Osteoblast (primary cell): ENCODE measurements at regions not wholly inside any gene's neighbourhood (a gene's known extent, or its start where the extent isn't known, plus 50 kb on each side); places are given as distances from the start of the nearest gene placed in this dataset.
"Not testable (repeated sequence)": the region's sequence is repeated elsewhere in the genome, so short reads cannot be mapped to it uniquely, and the experiment has no call there.

ENCODE experiments used
- DNase-seq: peaks from one replicate; pipeline ENCODE4 v3.0.0; 2011; ENCODE audit warnings: low spot score, mixed read lengths; ENCODE audit not compliant: insufficient read length; ENCODE audit errors: missing footprints
- H2AFZ ChIP-seq: 2 replicates; pipeline ENCODE4 v1.6.0; 2011; ENCODE audit warnings: mild to moderate bottlenecking, low read length
- H3K27ac ChIP-seq: 2 replicates; pipeline ENCODE4 v1.5.1; 2011; ENCODE audit warnings: mild to moderate bottlenecking, low read depth, low read length, moderate library complexity
- H3K27me3 ChIP-seq: 2 replicates; pipeline ENCODE4 v1.6.0; 2012; ENCODE audit warnings: mild to moderate bottlenecking, control low read depth, inconsistent platforms, low read length, moderate library complexity; ENCODE audit not compliant: insufficient read depth
- H3K36me3 ChIP-seq: 2 replicates; pipeline ENCODE4 v1.5.1; 2011; ENCODE audit warnings: mild to moderate bottlenecking, low read length, control low read depth, moderate library complexity; ENCODE audit not compliant: insufficient read depth
- H3K4me1 ChIP-seq: 2 replicates; pipeline ENCODE4 v1.5.1; 2011; ENCODE audit warnings: mild to moderate bottlenecking, low read length, control low read depth, moderate library complexity; ENCODE audit not compliant: insufficient read depth
- H3K4me2 ChIP-seq: 2 replicates; pipeline ENCODE4 v1.6.0; 2011; ENCODE audit warnings: mild to moderate bottlenecking, low read length; ENCODE audit not compliant: insufficient read depth
- H3K4me3 ChIP-seq: fragments of 200-600 bp; sonication (generic); 3 replicates; pipeline ENCODE4 v1.5.1; 2012; ENCODE audit warnings: mild to moderate bottlenecking, low read length, inconsistent platforms; ENCODE audit not compliant: insufficient read depth
- H3K79me2 ChIP-seq: 2 replicates; pipeline ENCODE4 v1.6.0; 2012; ENCODE audit warnings: mild to moderate bottlenecking, low read length, control low read depth, inconsistent platforms; ENCODE audit not compliant: insufficient read depth
- H3K9me3 ChIP-seq: 2 replicates; pipeline ENCODE4 v1.5.1; 2011; ENCODE audit warnings: low read depth, low read length, control low read depth
- H4K20me1 ChIP-seq: 2 replicates; pipeline ENCODE4 v1.6.0; 2012; ENCODE audit warnings: mild to moderate bottlenecking, low read length, control low read depth; ENCODE audit not compliant: insufficient read depth
- CTCF ChIP-seq: IDR thresholded peaks from 2 replicates; pipeline ENCODE4 v1.5.1; 2011; ENCODE audit warnings: mild to moderate bottlenecking, low read depth, low read length, moderate library complexity; ENCODE audit errors: extremely low read depth

GRCh38 chrX:26557691-26558321 lies 341.8 kb downstream of the MAGEB5 start:
- H3K4me2 ChIP-seq = no peak overlapping the region

GRCh38 chrX:26525768-26526167 lies 309.8 kb downstream of the MAGEB5 start:
- H3K79me2 ChIP-seq, H3K27me3 ChIP-seq, H2AFZ ChIP-seq, H3K9me3 ChIP-seq, DNase-seq, H3K4me3 ChIP-seq, H4K20me1 ChIP-seq, H3K4me2 ChIP-seq, H3K4me1 ChIP-seq, H3K36me3 ChIP-seq, H3K27ac ChIP-seq: not testable (repeated sequence)

More at GRCh38 chrX:26557691-26558321, 341.8 kb downstream of the MAGEB5 start:
- H3K79me2 ChIP-seq = no peaks in the 10 kb centered on the region
- TF ChIP-seq CTCF = no peak
- no peak overlapping the region for H3K4me3 ChIP-seq
- no peak overlapping the region for H3K27ac ChIP-seq
- no peaks in the 10 kb centered on the region for H3K4me1 ChIP-seq
- no peaks in the 10 kb centered on the region for H3K9me3 ChIP-seq
- no peak overlapping the region for H2AFZ ChIP-seq
- DNase-seq = no peak
- no peaks in the 10 kb centered on the region for H3K36me3 ChIP-seq
- no peaks in the 10 kb centered on the region for H3K27me3 ChIP-seq
- no peaks in the 10 kb centered on the region for H4K20me1 ChIP-seq

- Histone ChIP-seq H3K27ac (no peak overlapping the region), H3K36me3 (no peaks in the 10 kb centered on the region), H2AFZ (no peak overlapping the region), H3K4me2 (no peak overlapping the region), H3K9me3 (no peaks in the 10 kb centered on the region), H4K20me1 (no peaks in the 10 kb centered on the region), H3K4me1 (no peaks in the 10 kb centered on the region), H3K79me2 (no peaks in the 10 kb centered on the region), H3K4me3 (no peak overlapping the region), H3K27me3 (no peaks in the 10 kb centered on the region)
- TF ChIP-seq CTCF = no peak
- no peak for DNase-seq
Observed at GRCh38 chrX:26522501-26522900, 306.5 kb downstream of the MAGEB5 start.

- H3K4me3 ChIP-seq = no peak overlapping the region
- H4K20me1 ChIP-seq = no peaks in the 10 kb centered on the region
- no peaks in the 10 kb centered on the region for H3K27me3 ChIP-seq
- H3K79me2 ChIP-seq = no peaks in the 10 kb centered on the region
- H3K36me3 ChIP-seq = no peaks in the 10 kb centered on the region
- no peak overlapping the region for H3K4me2 ChIP-seq
- DNase-seq = no peak
- TF ChIP-seq CTCF = no peak
- H3K4me1 ChIP-seq = no peaks in the 10 kb centered on the region
- H2AFZ ChIP-seq = no peak overlapping the region
- H3K9me3 ChIP-seq = no peaks in the 10 kb centered on the region
- H3K27ac ChIP-seq = no peak overlapping the region
Observed at GRCh38 chrX:26511589-26512363, 295.8 kb downstream of the MAGEB5 start.
